ENCODE measurements at regions not wholly inside any gene's neighbourhood (a gene's known extent, or its start where the extent isn't known, plus 50 kb on each side); places are given as distances from the start of the nearest gene placed in this dataset.

- BruUV-seq (replicated peaks), result no TSS peak
- intact Hi-C loops (cut with micrococcal nuclease; ENCODE audit: unreplicated experiment), result no loop called here
- TF ChIP-seq CTCF (conservative IDR thresholded peaks at IDR 0.05; ENCODE audit: low read depth, low read length), result no peak
- no peak for TF ChIP-seq EZH2 (IDR thresholded peaks at IDR 0.05; ENCODE audit: borderline replicate concordance, low read depth, low read length, poor library complexity, severe bottlenecking)
These were observed 1261.3 kb downstream of the SI start for GRCh38 chr3:163817015-163817414.

GRCh38 chr3:163813935-163814334 is 1264.4 kb downstream of the SI start:
- TF ChIP-seq EZH2 (IDR thresholded peaks at IDR 0.05; ENCODE audit: borderline replicate concordance, low read depth, low read length, poor library complexity, severe bottlenecking), result no peak
- no peak for TF ChIP-seq CTCF (conservative IDR thresholded peaks at IDR 0.05; ENCODE audit: low read depth, low read length)
- peaks cover 10% of the 10 kb centered on the region for H3K9me3 ChIP-seq (ENCODE audit: low read depth, low read length, poor library complexity, severe bottlenecking)
- POLR2A ChIA-PET (ENCODE audit: low non-redundant PET), result no interaction called here
- BruUV-seq (replicated peaks), result no TSS peak
- H3K27me3 ChIP-seq (replicated peaks; ENCODE audit: insufficient read depth, low read depth, low read length, poor library complexity), result no peaks in the 10 kb centered on the region
- no peak overlapping the region for H3K4me3 ChIP-seq (ENCODE audit: low read depth, low read length, poor library complexity, severe bottlenecking)
- H3K36me3 ChIP-seq (ENCODE audit: insufficient read depth, low read length, poor library complexity, severe bottlenecking), result no peaks in the 10 kb centered on the region
- intact Hi-C loops (cut with micrococcal nuclease; ENCODE audit: unreplicated experiment), result no loop called here
- no peak overlapping the region for H3K27ac ChIP-seq (ENCODE audit: low read depth, low read length, poor library complexity, severe bottlenecking)
- no peak for DNase-seq (ENCODE audit: low spot score)
- no peaks in the 10 kb centered on the region for H3K4me1 ChIP-seq (ENCODE audit: insufficient read depth, low read length, poor library complexity, severe bottlenecking)
- CTCF ChIA-PET, result no interaction called here

More at GRCh38 chr3:163817015-163817414, 1261.3 kb downstream of the SI start:
- H3K4me1 ChIP-seq (ENCODE audit: insufficient read depth, low read length, poor library complexity, severe bottlenecking), result no peaks in the 10 kb centered on the region
- no peak overlapping the region for H3K27ac ChIP-seq (ENCODE audit: low read depth, low read length, poor library complexity, severe bottlenecking)
- peaks cover 10% of the 10 kb centered on the region for H3K9me3 ChIP-seq (ENCODE audit: low read depth, low read length, poor library complexity, severe bottlenecking)
- ChIA-PET POLR2A (ENCODE audit: low non-redundant PET) (no interaction called here), CTCF (interaction anchor here (0.6 kb wide), 1 partner anchor 349 kb away, joined by 3 read pairs; no protein-coding TSS in a partner anchor)
- H3K27me3 ChIP-seq (replicated peaks; ENCODE audit: insufficient read depth, low read depth, low read length, poor library complexity), result no peaks in the 10 kb centered on the region
- no peak for DNase-seq (ENCODE audit: low spot score)
- H3K36me3 ChIP-seq (ENCODE audit: insufficient read depth, low read length, poor library complexity, severe bottlenecking), result no peaks in the 10 kb centered on the region
- no peak overlapping the region for H3K4me3 ChIP-seq (ENCODE audit: low read depth, low read length, poor library complexity, severe bottlenecking)

- no peaks in the 10 kb centered on the region for H3K4me1 ChIP-seq (ENCODE audit: insufficient read depth, low read length, poor library complexity, severe bottlenecking)
- H3K27me3 ChIP-seq (replicated peaks; ENCODE audit: insufficient read depth, low read depth, low read length, poor library complexity), result no peaks in the 10 kb centered on the region
- H3K4me3 ChIP-seq (ENCODE audit: low read depth, low read length, poor library complexity, severe bottlenecking), result no peak overlapping the region
- no peaks in the 10 kb centered on the region for H3K36me3 ChIP-seq (ENCODE audit: insufficient read depth, low read length, poor library complexity, severe bottlenecking)
- peaks cover 5% of the 10 kb centered on the region for H3K9me3 ChIP-seq (ENCODE audit: low read depth, low read length, poor library complexity, severe bottlenecking)
- ChIA-PET POLR2A (ENCODE audit: low non-redundant PET) (no interaction called here), CTCF (no interaction called here)
- BruUV-seq (replicated peaks), result no TSS peak
- TF ChIP-seq EZH2 (IDR thresholded peaks at IDR 0.05; ENCODE audit: borderline replicate concordance, low read depth, low read length, poor library complexity, severe bottlenecking) (no peak), CTCF (conservative IDR thresholded peaks at IDR 0.05; ENCODE audit: low read depth, low read length) (no peak)
- intact Hi-C loops (cut with micrococcal nuclease; ENCODE audit: unreplicated experiment), result no loop called here
- H3K27ac ChIP-seq (ENCODE audit: low read depth, low read length, poor library complexity, severe bottlenecking), result no peak overlapping the region
- DNase-seq (ENCODE audit: low spot score), result no peak
These were observed 1266.3 kb downstream of the SI start for GRCh38 chr3:163812006-163812405.

All from A673 (cell line).